Thymus (tissue), 11 donors: ENCODE measurements at regions not wholly inside any gene's neighbourhood (a gene's known extent, or its start where the extent isn't known, plus 50 kb on each side); places are given as distances from the start of the nearest gene placed in this dataset.

Experiments used
- DNase-seq, 9 donors: peaks; one replicate each; pipeline ENCODE4 v3.0.0-alpha.2; 2013; ENCODE audit warnings: low spot score in 9 of 9, low read depth in 6 of 9, missing footprints in 1 of 9
- H3K27ac ChIP-seq, 2 donors: one replicate each; pipeline ENCODE4 v1.5.1; 2013; ENCODE audit warnings: control low read depth in 1 of 2, low read depth in 1 of 2, low read length in 1 of 2, mild to moderate bottlenecking in 1 of 2, moderate library complexity in 1 of 2
- H3K27me3 ChIP-seq, 2 donors: one replicate each; pipeline ENCODE4 v1.5.1; 2013; ENCODE audit warnings: low read length in 1 of 2; ENCODE audit not compliant: control insufficient read depth in 2 of 2, insufficient read depth in 1 of 2
- H3K36me3 ChIP-seq, 2 donors: one replicate each; pipeline ENCODE4 v1.5.1; 2013; ENCODE audit warnings: low read length in 1 of 2, mild to moderate bottlenecking in 1 of 2, moderate library complexity in 1 of 2; ENCODE audit not compliant: control insufficient read depth in 2 of 2, insufficient read depth in 2 of 2
- H3K4me1 ChIP-seq, 2 donors: one replicate each; pipeline ENCODE4 v1.5.1; 2013; ENCODE audit warnings: low read length in 2 of 2; ENCODE audit not compliant: control insufficient read depth in 2 of 2, insufficient read depth in 2 of 2
- H3K4me3 ChIP-seq, 2 donors: one replicate each; pipeline ENCODE4 v1.5.1; 2013; ENCODE audit warnings: low read length in 2 of 2, control low read depth in 1 of 2, mild to moderate bottlenecking in 1 of 2
- H3K9me3 ChIP-seq, 2 donors: one replicate each; pipeline ENCODE4 v1.5.1; 2013; ENCODE audit warnings: low read length in 1 of 2, mild to moderate bottlenecking in 1 of 2; ENCODE audit not compliant: control insufficient read depth in 2 of 2, insufficient read depth in 1 of 2
- WGBS: extraction: QIAGEN DNeasy Blood & Tissue Kit; methylation state at CpG from one replicate; pipeline ENCODE4 v1.1.7; 2013; 5-methylcytosine and 5-hydroxymethylcytosine counted together
- donor health status: healthy.

GRCh38 chr21:29453511-29453910 lies 154.8 kb downstream of the BACH1 start:
- H3K4me3 ChIP-seq = no peak overlapping the region

GRCh38 chr21:29454179-29454578 lies 155.5 kb downstream of the BACH1 start:
- 93% methylated on average over 1 of the region's 1 CpG for WGBS
- Histone ChIP-seq H3K9me3 (no peaks in the 10 kb centered on the region), H3K4me1 (no peaks in the 10 kb centered on the region), H3K27ac (no peak overlapping the region), H3K27me3 (no peaks in the 10 kb centered on the region), H3K36me3 (no peaks in the 10 kb centered on the region), H3K4me3 (no peak overlapping the region)
- no peak for DNase-seq

More at GRCh38 chr21:29453511-29453910, 154.8 kb downstream of the BACH1 start:
- 91% methylated on average over 3 of the region's 3 CpGs for WGBS
- H3K36me3 ChIP-seq = no peaks in the 10 kb centered on the region
- no peak overlapping the region for H3K27ac ChIP-seq
- H3K4me1 ChIP-seq = no peaks in the 10 kb centered on the region
- DNase-seq = no peak
- H3K27me3 ChIP-seq = no peaks in the 10 kb centered on the region
- H3K9me3 ChIP-seq = no peaks in the 10 kb centered on the region

GRCh38 chr21:29462479-29462878 lies 163.8 kb downstream of the BACH1 start:
- DNase-seq = peak in 1 of 9 donors; percentile 11
- Histone ChIP-seq H3K9me3 (no peaks in the 10 kb centered on the region), H3K4me1 (no peaks in the 10 kb centered on the region), H3K27me3 (no peaks in the 10 kb centered on the region), H3K27ac (no peak overlapping the region), H3K4me3 (no peak overlapping the region), H3K36me3 (no peaks in the 10 kb centered on the region)
- WGBS = 95% methylated on average over 1 of the region's 1 CpG

GRCh38 chr21:29465546-29465945 lies 166.8 kb downstream of the BACH1 start:
- no peaks in the 10 kb centered on the region for H3K9me3 ChIP-seq
- H3K27ac ChIP-seq = no peak overlapping the region
- H3K36me3 ChIP-seq = no peaks in the 10 kb centered on the region
- DNase-seq = no peak
- 100% methylated on average over 2 of the region's 2 CpGs for WGBS
- H3K4me1 ChIP-seq = no peaks in the 10 kb centered on the region
- no peaks in the 10 kb centered on the region for H3K27me3 ChIP-seq
- no peak overlapping the region for H3K4me3 ChIP-seq

- Histone ChIP-seq H3K4me1 (no peaks in the 10 kb centered on the region), H3K27me3 (no peaks in the 10 kb centered on the region)
- WGBS = 97% methylated on average over 2 of the region's 2 CpGs
Observed at GRCh38 chr21:29466532-29466931, 167.8 kb downstream of the BACH1 start.

GRCh38 chr21:29470397-29470796 lies 171.7 kb downstream of the BACH1 start:
- no peak for DNase-seq
- Histone ChIP-seq H3K27me3 (no peaks in the 10 kb centered on the region), H3K36me3 (no peaks in the 10 kb centered on the region), H3K27ac (no peak overlapping the region), H3K4me3 (no peak overlapping the region), H3K9me3 (no peaks in the 10 kb centered on the region), H3K4me1 (no peaks in the 10 kb centered on the region)
- 96% methylated on average over 2 of the region's 2 CpGs for WGBS

More at GRCh38 chr21:29466532-29466931, 167.8 kb downstream of the BACH1 start:
- Histone ChIP-seq H3K9me3 (no peaks in the 10 kb centered on the region), H3K4me3 (no peak overlapping the region), H3K36me3 (no peaks in the 10 kb centered on the region), H3K27ac (no peak overlapping the region)
- DNase-seq = no peak

GRCh38 chr21:29473808-29474207 lies 175.1 kb downstream of the BACH1 start:
- H3K27ac ChIP-seq = no peak overlapping the region
- no peaks in the 10 kb centered on the region for H3K27me3 ChIP-seq
- WGBS = 96% methylated on average over 2 of the region's 2 CpGs
- no peaks in the 10 kb centered on the region for H3K36me3 ChIP-seq
- H3K4me3 ChIP-seq = no peak overlapping the region
- no peaks in the 10 kb centered on the region for H3K9me3 ChIP-seq
- DNase-seq = no peak
- H3K4me1 ChIP-seq = no peaks in the 10 kb centered on the region

- Histone ChIP-seq H3K4me3 (no peak overlapping the region), H3K36me3 (no peaks in the 10 kb centered on the region), H3K4me1 (no peaks in the 10 kb centered on the region), H3K9me3 (no peaks in the 10 kb centered on the region), H3K27me3 (no peaks in the 10 kb centered on the region), H3K27ac (no peak overlapping the region)
- no peak for DNase-seq
- over 99% methylated on average over 2 of the region's 2 CpGs for WGBS
Observed at GRCh38 chr21:29475329-29475728, 176.6 kb downstream of the BACH1 start.

GRCh38 chr21:29477347-29477746 lies 178.6 kb downstream of the BACH1 start:
- Histone ChIP-seq H3K9me3 (no peaks in the 10 kb centered on the region), H3K4me3 (no peak overlapping the region), H3K27ac (peak overlapping the region in 1 of 2 donors; percentile 15), H3K4me1 (no peaks in the 10 kb centered on the region), H3K27me3 (no peaks in the 10 kb centered on the region), H3K36me3 (no peaks in the 10 kb centered on the region)
- no peak for DNase-seq
- WGBS = 94% methylated on average over 5 of the region's 5 CpGs

GRCh38 chr21:29477941-29478340 lies 179.2 kb downstream of the BACH1 start:
- DNase-seq = no peak
- no peak overlapping the region for H3K27ac ChIP-seq
- no peaks in the 10 kb centered on the region for H3K27me3 ChIP-seq
- H3K36me3 ChIP-seq = no peaks in the 10 kb centered on the region
- no peak overlapping the region for H3K4me3 ChIP-seq
- WGBS = 94% methylated on average over 5 of the region's 5 CpGs
- H3K4me1 ChIP-seq = no peaks in the 10 kb centered on the region
- no peaks in the 10 kb centered on the region for H3K9me3 ChIP-seq
